Retinal pigment epithelial cell (primary cell): ENCODE measurements at regions not wholly inside any gene's neighbourhood (a gene's known extent, or its start where the extent isn't known, plus 50 kb on each side); places are given as distances from the start of the nearest gene placed in this dataset.

Source experiments
- DNase-seq: peaks from one replicate; pipeline ENCODE4 v3.0.0-alpha.2; 2010; ENCODE audit warnings: low read depth
- H3K4me3 ChIP-seq: 2 replicates; pipeline ENCODE4 v1.5.1; 2011; ENCODE audit warnings: mild to moderate bottlenecking, low read length, control low read depth, moderate library complexity
- CTCF ChIP-seq: conservative IDR thresholded peaks from 2 replicates; pipeline ENCODE4 v1.5.1; 2011; ENCODE audit warnings: low read depth, low read length, control low read depth, inconsistent platforms

GRCh38 chr1:208615371-208615770, 371.2 kb upstream of the PLXNA2 start:
- no peak for TF ChIP-seq CTCF
- H3K4me3 ChIP-seq = no peak overlapping the region
- no peak for DNase-seq

- H3K4me3 ChIP-seq = no peak overlapping the region
- TF ChIP-seq CTCF = no peak
- DNase-seq = no peak
These were observed 372.6 kb upstream of the PLXNA2 start for GRCh38 chr1:208616776-208617175.

GRCh38 chr1:208628022-208628914, 384.1 kb upstream of the PLXNA2 start:
- no peak overlapping the region for H3K4me3 ChIP-seq
- TF ChIP-seq CTCF = no peak
- no peak for DNase-seq

- TF ChIP-seq CTCF = no peak
- no peak for DNase-seq
- no peak overlapping the region for H3K4me3 ChIP-seq
These were observed 386.9 kb upstream of the PLXNA2 start for GRCh38 chr1:208631092-208631491.

- no peak for TF ChIP-seq CTCF
These were observed 387.3 kb upstream of the PLXNA2 start for GRCh38 chr1:208631506-208631905.

GRCh38 chr1:208634346-208635140, 390.4 kb upstream of the PLXNA2 start:
- DNase-seq = no peak
- TF ChIP-seq CTCF = no peak
- H3K4me3 ChIP-seq = no peak overlapping the region

More at GRCh38 chr1:208631506-208631905, 387.3 kb upstream of the PLXNA2 start:
- no peak for DNase-seq
- no peak overlapping the region for H3K4me3 ChIP-seq
